ENCODE measurements at regions not wholly inside any gene's neighbourhood (a gene's known extent, or its start where the extent isn't known, plus 50 kb on each side); places are given as distances from the start of the nearest gene placed in this dataset.

DNA sequence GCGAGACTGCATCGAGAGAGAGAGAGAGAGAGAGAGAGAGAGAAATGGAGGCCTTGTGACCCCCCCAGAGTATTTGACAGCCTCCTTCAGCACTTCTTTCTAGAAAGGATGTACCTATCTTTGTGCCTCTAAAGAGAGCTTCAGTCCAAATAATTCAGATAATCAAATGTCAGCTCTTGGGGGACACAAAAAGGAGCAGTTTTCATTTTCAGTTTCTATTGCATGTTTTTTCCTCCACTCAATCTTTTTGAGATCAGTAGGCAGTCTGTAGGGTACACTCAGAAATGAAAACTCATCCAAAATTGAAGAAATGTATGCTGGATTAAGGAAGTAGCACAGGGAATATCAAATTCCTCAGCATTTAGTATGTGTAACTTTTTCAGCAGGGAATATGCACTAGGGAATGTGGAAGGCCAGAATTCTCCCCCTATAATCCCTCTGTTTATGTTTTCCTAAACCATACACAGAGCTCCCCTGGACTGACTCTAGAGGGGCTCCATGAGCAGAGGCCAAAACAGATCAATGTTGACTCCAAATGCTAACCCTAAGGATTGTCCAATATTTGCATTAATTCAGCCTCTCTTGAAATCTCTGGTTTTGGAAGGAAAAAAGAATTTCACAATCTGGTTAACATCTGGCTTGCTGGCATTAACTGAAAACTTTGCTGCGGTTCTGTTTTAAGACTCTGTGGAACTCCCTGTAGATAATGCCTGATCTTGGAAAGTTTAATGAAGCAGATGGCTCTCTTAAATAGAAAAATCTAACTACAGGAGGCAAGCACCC is 250.1 kb downstream of the CEMIP2 start:
- no peaks in the 10 kb centered on the region for H3K9me3 ChIP-seq
- intact Hi-C loops (cut with DNase I; ENCODE audit: low total_unique reads): no loop called here
- no peak overlapping the region for H3K27ac ChIP-seq
- DNase-seq: no peak
- 38 to 61% methylated on average over 3 of the region's 3 CpGs for WGBS, 2 donors
- no peaks in the 10 kb centered on the region for H3K27me3 ChIP-seq
- H3K4me1 ChIP-seq: peaks cover 22% of the 10 kb centered on the region
- TF ChIP-seq, protein P1, sequence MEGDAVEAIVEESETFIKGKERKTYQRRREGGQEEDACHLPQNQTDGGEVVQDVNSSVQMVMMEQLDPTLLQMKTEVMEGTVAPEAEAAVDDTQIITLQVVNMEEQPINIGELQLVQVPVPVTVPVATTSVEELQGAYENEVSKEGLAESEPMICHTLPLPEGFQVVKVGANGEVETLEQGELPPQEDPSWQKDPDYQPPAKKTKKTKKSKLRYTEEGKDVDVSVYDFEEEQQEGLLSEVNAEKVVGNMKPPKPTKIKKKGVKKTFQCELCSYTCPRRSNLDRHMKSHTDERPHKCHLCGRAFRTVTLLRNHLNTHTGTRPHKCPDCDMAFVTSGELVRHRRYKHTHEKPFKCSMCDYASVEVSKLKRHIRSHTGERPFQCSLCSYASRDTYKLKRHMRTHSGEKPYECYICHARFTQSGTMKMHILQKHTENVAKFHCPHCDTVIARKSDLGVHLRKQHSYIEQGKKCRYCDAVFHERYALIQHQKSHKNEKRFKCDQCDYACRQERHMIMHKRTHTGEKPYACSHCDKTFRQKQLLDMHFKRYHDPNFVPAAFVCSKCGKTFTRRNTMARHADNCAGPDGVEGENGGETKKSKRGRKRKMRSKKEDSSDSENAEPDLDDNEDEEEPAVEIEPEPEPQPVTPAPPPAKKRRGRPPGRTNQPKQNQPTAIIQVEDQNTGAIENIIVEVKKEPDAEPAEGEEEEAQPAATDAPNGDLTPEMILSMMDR (IDR thresholded peaks at IDR 0.05): no peak
- TF ChIP-seq POLR2A (IDR thresholded peaks at IDR 0.05): no peak
- H3K4me3 ChIP-seq: peak overlapping the region in 1 of 2 donors; percentile 1
- H3K36me3 ChIP-seq (ENCODE audit: low read depth, missing control alignments): no peaks in the 10 kb centered on the region

DNA sequence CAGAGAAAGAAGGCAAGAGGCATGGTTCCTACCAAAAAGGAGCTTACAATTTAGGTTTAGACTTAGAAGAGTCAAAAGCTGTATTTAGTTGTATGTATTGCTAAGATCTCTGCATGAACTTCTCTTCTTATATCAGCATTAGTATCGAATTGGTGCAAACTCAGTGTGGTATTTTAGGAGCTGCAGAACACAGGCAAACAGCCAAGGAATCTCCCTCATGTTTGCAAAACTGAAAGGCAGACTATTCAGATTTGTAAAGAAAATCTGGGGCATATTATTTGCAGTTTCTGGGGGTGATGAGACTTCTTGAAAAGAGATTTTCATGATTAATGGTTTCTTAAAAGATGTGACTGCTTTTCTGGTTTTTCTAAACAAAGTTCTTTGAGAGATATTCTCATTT is 252.7 kb downstream of the CEMIP2 start:
- Histone ChIP-seq H3K9me3 (no peaks in the 10 kb centered on the region), H3K4me1 (peaks cover 22% of the 10 kb centered on the region), H3K4me3 (no peak overlapping the region), H3K27me3 (no peaks in the 10 kb centered on the region), H3K36me3 (ENCODE audit: low read depth, missing control alignments) (no peaks in the 10 kb centered on the region), H3K27ac (no peak overlapping the region)
- WGBS, 2 donors: 22 to 32% methylated on average over 1 of the region's 1 CpG
- DNase-seq: peak; percentile 35
- no peak for TF ChIP-seq POLR2A (IDR thresholded peaks at IDR 0.05)
- TF ChIP-seq, protein P1 (IDR thresholded peaks at IDR 0.05): no peak
- intact Hi-C loops (cut with DNase I; ENCODE audit: low total_unique reads): no loop called here

DNA sequence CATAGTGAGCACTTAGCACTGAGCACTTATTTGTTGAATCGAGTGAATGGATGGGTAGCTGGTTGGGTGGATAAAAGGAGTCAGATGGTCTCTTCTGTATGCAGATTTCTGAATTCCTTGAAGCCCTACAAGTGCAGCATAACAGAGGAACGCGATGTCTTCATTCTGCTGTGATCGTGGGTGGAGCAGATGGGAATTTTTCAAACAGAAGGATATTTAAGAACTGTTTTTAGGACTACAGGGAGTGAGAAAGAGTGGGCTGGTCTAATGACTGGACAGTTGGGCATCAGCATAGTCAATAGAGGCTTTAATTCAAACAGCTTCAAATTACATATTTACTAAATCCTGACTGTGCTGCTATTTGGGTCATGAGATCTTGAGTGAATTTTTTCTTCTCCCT is 253.2 kb downstream of the CEMIP2 start:
- no peaks in the 10 kb centered on the region for H3K9me3 ChIP-seq
- H3K27me3 ChIP-seq: no peaks in the 10 kb centered on the region
- DNase-seq: no peak
- no peak overlapping the region for H3K27ac ChIP-seq
- H3K36me3 ChIP-seq (ENCODE audit: low read depth, missing control alignments): no peaks in the 10 kb centered on the region
- 46 to 70% methylated on average over 4 of the region's 4 CpGs for WGBS, 2 donors
- H3K4me1 ChIP-seq: peaks cover 22% of the 10 kb centered on the region
- intact Hi-C loops (cut with DNase I; ENCODE audit: low total_unique reads): no loop called here
- TF ChIP-seq POLR2A (IDR thresholded peaks at IDR 0.05): no peak
- TF ChIP-seq, protein P1 (IDR thresholded peaks at IDR 0.05): no peak
- no peak overlapping the region for H3K4me3 ChIP-seq

DNA sequence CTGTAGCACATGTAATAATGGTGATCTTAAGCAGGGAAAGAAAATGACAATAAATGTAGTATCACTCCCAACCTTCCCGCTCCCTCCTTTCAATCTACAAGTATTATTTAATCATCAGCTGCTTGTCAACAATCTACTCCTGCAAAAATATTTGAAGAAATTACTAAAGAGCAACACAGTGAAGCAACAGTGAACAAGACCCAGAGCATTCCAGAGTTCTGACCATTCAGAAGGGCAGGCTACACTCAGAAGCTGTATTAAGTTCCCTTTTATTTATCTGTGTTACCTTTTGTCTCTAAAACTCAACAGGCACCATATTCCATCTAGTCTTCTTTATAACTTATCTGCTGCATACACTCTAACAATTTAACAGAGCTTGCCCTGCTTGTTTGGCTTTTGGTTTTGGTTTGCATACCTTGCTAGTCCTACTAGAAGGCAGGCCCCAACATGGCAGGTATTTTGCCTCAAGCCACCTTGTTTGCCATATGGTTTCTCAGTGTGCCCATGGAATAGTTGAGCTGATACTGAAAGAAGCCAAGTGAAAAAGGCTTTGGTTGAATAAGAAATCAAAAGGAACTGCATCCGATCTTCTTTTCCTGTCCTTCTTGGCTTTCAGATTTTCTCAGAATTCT is 253.9 kb downstream of the CEMIP2 start:
- no peak for DNase-seq
- Histone ChIP-seq H3K9me3 (no peaks in the 10 kb centered on the region), H3K4me3 (no peak overlapping the region), H3K27me3 (no peaks in the 10 kb centered on the region), H3K36me3 (ENCODE audit: low read depth, missing control alignments) (no peaks in the 10 kb centered on the region), H3K27ac (no peak overlapping the region), H3K4me1 (peaks cover 22% of the 10 kb centered on the region)
- intact Hi-C loops (cut with DNase I; ENCODE audit: low total_unique reads): no loop called here
- TF ChIP-seq POLR2A (IDR thresholded peaks at IDR 0.05): no peak
- TF ChIP-seq, protein P1 (IDR thresholded peaks at IDR 0.05): no peak
- 84 to 85% methylated on average over 2 of the region's 2 CpGs for WGBS, 2 donors

Data from testis (tissue), 2 donors.